OCI-LY7 (cell line): ENCODE measurements at regions not wholly inside any gene's neighbourhood (a gene's known extent, or its start where the extent isn't known, plus 50 kb on each side); places are given as distances from the start of the nearest gene placed in this dataset.

Source experiments
- EZH2phosphoT487 ChIP-seq: fragments of 200-600 bp; sonication (generic); IDR thresholded peaks from 2 replicates; pipeline ENCODE4 v1.6.1; 2018; ENCODE audit warnings: low read depth, borderline replicate concordance, mild to moderate bottlenecking, mixed run types, antibody characterized with exemption, low read length, moderate library complexity, mixed read lengths
- TF ChIP-seq, protein P1 (sequence below): fragments of 200-600 bp; sonication (generic); conservative IDR thresholded peaks from 2 replicates; pipeline ENCODE4 v1.5.1; 2014; ENCODE audit warnings: mild to moderate bottlenecking, antibody characterized with exemption, low read length, moderate library complexity, mixed read lengths

DNA sequence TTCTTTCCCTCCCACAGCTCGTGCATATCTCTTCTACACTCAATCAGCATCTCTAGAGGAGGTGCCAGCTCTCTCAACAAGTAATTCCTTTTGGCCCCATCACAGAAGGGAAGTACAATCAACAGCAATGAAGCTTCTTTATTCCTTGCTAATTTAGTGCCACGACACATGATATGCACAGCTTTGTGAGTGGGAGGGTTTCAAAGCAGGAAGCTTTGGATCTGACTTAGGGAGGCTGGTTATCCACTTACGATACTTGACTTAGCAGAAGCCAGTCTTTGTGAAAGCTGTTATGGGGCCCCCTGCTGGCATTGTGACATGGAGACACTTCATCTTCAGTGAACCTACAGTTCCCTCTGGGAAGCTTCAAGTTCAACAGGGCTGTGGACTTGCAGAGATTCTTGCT, 81.0 kb downstream of the TMEM100 start:
- TF ChIP-seq EZH2phosphoT487: no peak
- TF ChIP-seq, protein P1, sequence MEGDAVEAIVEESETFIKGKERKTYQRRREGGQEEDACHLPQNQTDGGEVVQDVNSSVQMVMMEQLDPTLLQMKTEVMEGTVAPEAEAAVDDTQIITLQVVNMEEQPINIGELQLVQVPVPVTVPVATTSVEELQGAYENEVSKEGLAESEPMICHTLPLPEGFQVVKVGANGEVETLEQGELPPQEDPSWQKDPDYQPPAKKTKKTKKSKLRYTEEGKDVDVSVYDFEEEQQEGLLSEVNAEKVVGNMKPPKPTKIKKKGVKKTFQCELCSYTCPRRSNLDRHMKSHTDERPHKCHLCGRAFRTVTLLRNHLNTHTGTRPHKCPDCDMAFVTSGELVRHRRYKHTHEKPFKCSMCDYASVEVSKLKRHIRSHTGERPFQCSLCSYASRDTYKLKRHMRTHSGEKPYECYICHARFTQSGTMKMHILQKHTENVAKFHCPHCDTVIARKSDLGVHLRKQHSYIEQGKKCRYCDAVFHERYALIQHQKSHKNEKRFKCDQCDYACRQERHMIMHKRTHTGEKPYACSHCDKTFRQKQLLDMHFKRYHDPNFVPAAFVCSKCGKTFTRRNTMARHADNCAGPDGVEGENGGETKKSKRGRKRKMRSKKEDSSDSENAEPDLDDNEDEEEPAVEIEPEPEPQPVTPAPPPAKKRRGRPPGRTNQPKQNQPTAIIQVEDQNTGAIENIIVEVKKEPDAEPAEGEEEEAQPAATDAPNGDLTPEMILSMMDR: peak; percentile 84
